Nephron progenitor cell (in vitro differentiated cells): ENCODE measurements at regions not wholly inside any gene's neighbourhood (a gene's known extent, or its start where the extent isn't known, plus 50 kb on each side); places are given as distances from the start of the nearest gene placed in this dataset.
A peak's percentile ranks its signal among the peaks of the same experiment; 100 is the strongest.

Source experiments
- DNase-seq: peaks from one replicate; pipeline ENCODE4 v3.0.0; 2021
- H3K27ac Mint-ChIP-seq: 2 replicates; pipeline ENCODE4 v1.8.0; 2021; ENCODE audit warnings: mild to moderate bottlenecking, moderate library complexity, mixed read lengths
- H3K27me3 Mint-ChIP-seq: 2 replicates; pipeline ENCODE4 v1.8.0; 2021; ENCODE audit warnings: mild to moderate bottlenecking, low read depth, mixed read lengths; ENCODE audit not compliant: poor library complexity
- H3K36me3 Mint-ChIP-seq: 2 replicates; pipeline ENCODE4 v1.8.0; 2021; ENCODE audit warnings: low read depth, mixed read lengths
- H3K4me1 Mint-ChIP-seq: 2 replicates; pipeline ENCODE4 v1.8.0; 2021; ENCODE audit warnings: mixed read lengths
- H3K4me3 Mint-ChIP-seq: 2 replicates; pipeline ENCODE4 v1.8.0; 2021; ENCODE audit warnings: mild to moderate bottlenecking, moderate library complexity, mixed read lengths
- H3K9me3 Mint-ChIP-seq: 2 replicates; pipeline ENCODE4 v1.8.0; 2021; ENCODE audit warnings: mild to moderate bottlenecking, moderate library complexity, mixed read lengths
- TF ChIP-seq, protein P1 (sequence below): fragments of 200-600 bp; sonication (generic); IDR thresholded peaks from 2 replicates; pipeline ENCODE4 v1.5.0; 2021; ENCODE audit warnings: antibody characterized with exemption

DNA sequence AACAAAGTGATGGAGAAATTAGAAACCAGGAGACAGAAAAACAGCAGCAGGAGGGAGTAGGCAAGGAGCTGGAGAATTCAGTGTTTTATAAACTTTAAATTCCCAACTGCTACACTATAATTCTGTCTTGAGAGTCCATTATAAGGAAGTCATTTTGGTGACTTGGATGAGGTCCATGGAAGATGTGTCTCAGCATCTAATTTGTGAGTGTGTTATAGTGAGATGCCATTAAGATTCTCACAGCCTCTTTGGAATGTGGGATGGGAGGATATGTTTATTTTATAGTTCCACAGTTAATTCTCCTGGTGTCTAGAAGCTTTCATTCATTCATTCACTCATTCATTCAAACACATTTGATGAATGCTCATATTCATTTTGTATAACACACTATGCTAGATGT lies 206.0 kb upstream of the MYOCD start:
- Mint-ChIP-seq H3K9me3 (peaks cover 48% of the 10 kb centered on the region), H3K27ac (no peak overlapping the region), H3K4me1 (no peaks in the 10 kb centered on the region), H3K36me3 (peaks cover 15% of the 10 kb centered on the region), H3K4me3 (no peak overlapping the region), H3K27me3 (no peaks in the 10 kb centered on the region)
- no peak for DNase-seq
- TF ChIP-seq, protein P1, sequence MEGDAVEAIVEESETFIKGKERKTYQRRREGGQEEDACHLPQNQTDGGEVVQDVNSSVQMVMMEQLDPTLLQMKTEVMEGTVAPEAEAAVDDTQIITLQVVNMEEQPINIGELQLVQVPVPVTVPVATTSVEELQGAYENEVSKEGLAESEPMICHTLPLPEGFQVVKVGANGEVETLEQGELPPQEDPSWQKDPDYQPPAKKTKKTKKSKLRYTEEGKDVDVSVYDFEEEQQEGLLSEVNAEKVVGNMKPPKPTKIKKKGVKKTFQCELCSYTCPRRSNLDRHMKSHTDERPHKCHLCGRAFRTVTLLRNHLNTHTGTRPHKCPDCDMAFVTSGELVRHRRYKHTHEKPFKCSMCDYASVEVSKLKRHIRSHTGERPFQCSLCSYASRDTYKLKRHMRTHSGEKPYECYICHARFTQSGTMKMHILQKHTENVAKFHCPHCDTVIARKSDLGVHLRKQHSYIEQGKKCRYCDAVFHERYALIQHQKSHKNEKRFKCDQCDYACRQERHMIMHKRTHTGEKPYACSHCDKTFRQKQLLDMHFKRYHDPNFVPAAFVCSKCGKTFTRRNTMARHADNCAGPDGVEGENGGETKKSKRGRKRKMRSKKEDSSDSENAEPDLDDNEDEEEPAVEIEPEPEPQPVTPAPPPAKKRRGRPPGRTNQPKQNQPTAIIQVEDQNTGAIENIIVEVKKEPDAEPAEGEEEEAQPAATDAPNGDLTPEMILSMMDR, result no peak

DNA sequence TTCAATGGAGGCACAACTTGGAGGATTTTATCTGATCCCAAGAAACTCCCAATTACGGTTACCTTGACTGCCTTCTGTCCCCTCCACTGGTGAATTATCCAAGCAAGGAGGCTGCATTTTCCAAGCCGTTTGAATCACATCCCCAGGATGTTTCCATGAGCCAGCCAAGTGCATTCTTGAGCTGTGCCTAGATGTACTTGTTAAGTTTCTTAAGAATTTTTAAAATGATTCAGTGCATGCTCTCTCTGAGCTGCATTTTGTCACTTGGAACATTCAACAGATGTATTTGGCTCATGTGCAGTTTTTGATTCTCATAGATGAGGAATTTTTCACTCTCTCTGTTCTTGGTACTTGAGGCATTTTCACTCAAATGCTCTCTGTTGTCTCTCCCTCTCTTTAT lies 202.6 kb upstream of the MYOCD start:
- H3K4me1 Mint-ChIP-seq, result no peaks in the 10 kb centered on the region
- H3K9me3 Mint-ChIP-seq, result peaks cover 43% of the 10 kb centered on the region
- TF ChIP-seq, protein P1, result no peak
- peaks cover 15% of the 10 kb centered on the region for H3K36me3 Mint-ChIP-seq
- no peaks in the 10 kb centered on the region for H3K27me3 Mint-ChIP-seq
- no peak overlapping the region for H3K27ac Mint-ChIP-seq
- no peak overlapping the region for H3K4me3 Mint-ChIP-seq
- DNase-seq, result no peak

DNA sequence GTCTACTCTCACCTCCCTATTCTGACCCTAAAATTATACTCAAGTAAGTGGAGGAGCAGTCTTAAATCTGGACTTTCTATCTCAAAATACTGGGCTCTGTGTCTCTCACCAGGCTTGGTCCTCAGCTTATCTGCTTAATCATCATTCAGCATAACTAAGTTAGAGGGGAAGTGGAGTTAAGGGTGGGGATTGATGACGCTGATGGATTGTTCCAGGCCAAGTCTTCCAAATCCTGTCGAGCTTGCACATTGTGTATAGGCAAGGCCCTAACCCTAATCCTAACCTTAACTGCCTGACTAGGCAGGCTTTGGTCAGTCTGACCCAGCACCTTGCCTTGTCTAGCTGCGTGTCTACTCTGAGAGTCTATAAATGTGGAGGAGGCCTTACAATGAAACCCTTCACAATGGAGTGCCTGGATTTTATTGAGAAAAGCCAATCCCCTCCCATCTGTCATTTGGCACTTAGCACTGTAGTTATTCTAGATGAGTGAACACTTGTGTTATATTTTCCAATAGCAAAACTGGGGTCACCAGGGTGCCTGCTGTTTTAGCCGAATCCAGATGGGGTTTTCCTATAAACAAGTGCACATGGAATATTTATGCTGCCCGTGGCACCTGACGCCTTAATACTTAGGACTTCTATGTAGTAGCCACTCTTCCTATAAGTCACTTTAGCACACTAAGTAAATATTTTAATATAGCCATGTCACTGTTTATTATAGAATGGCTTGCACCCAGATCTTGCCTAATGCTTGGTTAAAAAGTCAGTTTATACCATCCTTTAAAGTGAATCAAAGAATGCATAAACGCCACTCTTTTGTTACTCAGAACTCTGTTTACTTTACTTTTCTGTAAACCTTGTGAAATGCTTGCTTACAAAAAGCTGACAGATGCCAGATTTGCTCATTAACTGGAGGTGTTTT lies 193.2 kb upstream of the MYOCD start:
- DNase-seq, result no peak
- peaks cover 8% of the 10 kb centered on the region for H3K36me3 Mint-ChIP-seq

DNA sequence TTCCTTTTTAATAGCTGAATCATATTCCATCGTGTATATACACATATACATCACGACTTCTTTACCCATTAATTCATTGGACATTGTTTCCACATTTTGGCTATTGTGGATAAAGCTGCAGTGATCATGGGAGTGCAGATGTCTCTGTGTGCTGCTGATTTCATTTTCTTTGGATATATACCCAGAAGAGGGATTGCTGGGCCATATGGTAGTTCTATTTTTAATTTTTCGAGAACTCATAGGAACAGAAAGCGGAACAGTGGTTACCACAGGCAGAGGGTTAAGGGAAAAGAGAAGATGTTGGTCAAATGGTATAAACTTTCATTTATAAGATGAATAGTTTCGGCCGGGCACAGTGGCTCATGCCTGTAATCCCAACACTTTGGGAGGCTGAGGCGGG lies 187.4 kb upstream of the MYOCD start:
- no peak for DNase-seq
- TF ChIP-seq, protein P1, result no peak
- H3K27me3 Mint-ChIP-seq, result no peaks in the 10 kb centered on the region
- H3K4me1 Mint-ChIP-seq, result no peaks in the 10 kb centered on the region
- H3K36me3 Mint-ChIP-seq, result peaks cover 8% of the 10 kb centered on the region
- peaks cover 21% of the 10 kb centered on the region for H3K9me3 Mint-ChIP-seq
- no peak overlapping the region for H3K4me3 Mint-ChIP-seq
- no peak overlapping the region for H3K27ac Mint-ChIP-seq

More for the DNA sequence above, 193.2 kb upstream of the MYOCD start:
- peaks cover 5% of the 10 kb centered on the region for H3K4me1 Mint-ChIP-seq
- H3K9me3 Mint-ChIP-seq, result peaks cover 12% of the 10 kb centered on the region
- no peaks in the 10 kb centered on the region for H3K27me3 Mint-ChIP-seq
- TF ChIP-seq, protein P1, result no peak
- peak overlapping the region; percentile 8 for H3K27ac Mint-ChIP-seq
- no peak overlapping the region for H3K4me3 Mint-ChIP-seq

DNA sequence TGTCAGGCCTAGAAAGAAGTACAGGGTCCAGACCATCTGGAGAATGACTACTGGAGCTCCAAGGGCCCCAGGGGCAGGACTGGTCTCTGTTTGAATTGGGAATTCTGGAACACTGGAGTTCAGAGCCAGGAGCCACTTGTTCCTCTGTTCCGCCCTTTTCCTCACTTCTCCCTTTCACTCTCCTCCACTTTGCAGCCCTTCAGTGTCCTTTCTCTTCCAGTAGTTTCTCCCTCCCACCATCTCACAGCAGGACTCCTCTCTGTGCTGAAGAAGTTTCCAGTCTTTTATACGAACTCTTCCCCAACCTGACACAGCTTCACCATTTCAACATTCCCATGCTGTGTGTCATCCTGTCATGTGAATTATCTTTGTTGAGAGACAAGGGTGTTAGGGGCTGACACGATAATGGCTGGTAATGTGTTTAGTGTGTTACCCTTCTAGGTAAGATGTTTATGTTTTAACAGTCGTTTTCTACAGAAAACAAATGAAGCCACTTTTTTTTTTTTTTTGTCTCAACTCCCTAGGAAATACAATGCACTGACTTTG lies 180.3 kb upstream of the MYOCD start:
- Mint-ChIP-seq H3K9me3 (peaks cover 13% of the 10 kb centered on the region), H3K27me3 (no peaks in the 10 kb centered on the region), H3K36me3 (no peaks in the 10 kb centered on the region), H3K27ac (no peak overlapping the region), H3K4me1 (no peaks in the 10 kb centered on the region), H3K4me3 (no peak overlapping the region)
- no peak for DNase-seq
- TF ChIP-seq, protein P1, result no peak
